Urinary bladder (tissue), 3 donors: ENCODE measurements at regions not wholly inside any gene's neighbourhood (a gene's known extent, or its start where the extent isn't known, plus 50 kb on each side); places are given as distances from the start of the nearest gene placed in this dataset.

ENCODE experiments used
- DNase-seq: peaks from one replicate; pipeline ENCODE4 v3.0.0-alpha.2; 2015; ENCODE audit errors: extremely low spot score
- H3K27ac ChIP-seq: one replicate; pipeline ENCODE4 v1.5.1; 2013; ENCODE audit warnings: low read depth, mild to moderate bottlenecking, moderate library complexity
- H3K36me3 ChIP-seq: one replicate; pipeline ENCODE4 v1.6.1; 2013; ENCODE audit warnings: mild to moderate bottlenecking, moderate library complexity; ENCODE audit not compliant: insufficient read depth
- H3K4me1 ChIP-seq: one replicate; pipeline ENCODE4 v1.6.1; 2013; ENCODE audit warnings: mild to moderate bottlenecking, moderate library complexity; ENCODE audit not compliant: insufficient read depth
- H3K4me3 ChIP-seq: one replicate; pipeline ENCODE4 v1.5.1; 2013; ENCODE audit warnings: low read depth, low read length
- WGBS: extraction: QIAGEN DNeasy Blood & Tissue Kit; methylation state at CpG from one replicate; pipeline ENCODE4 v1.1.7; 2013; 5-methylcytosine and 5-hydroxymethylcytosine counted together
- donor health status: healthy with polysubstance abuse.
- donor health status: healthy.

GRCh38 chr11:95556342-95557163 is 233.0 kb downstream of the FAM76B start:
- H3K4me3 ChIP-seq = no peak overlapping the region
- WGBS = 65% methylated on average over 5 of the region's 5 CpGs
- DNase-seq = peak; percentile 70
- no peaks in the 10 kb centered on the region for H3K36me3 ChIP-seq
- H3K27ac ChIP-seq = no peak overlapping the region
- no peaks in the 10 kb centered on the region for H3K4me1 ChIP-seq

DNA sequence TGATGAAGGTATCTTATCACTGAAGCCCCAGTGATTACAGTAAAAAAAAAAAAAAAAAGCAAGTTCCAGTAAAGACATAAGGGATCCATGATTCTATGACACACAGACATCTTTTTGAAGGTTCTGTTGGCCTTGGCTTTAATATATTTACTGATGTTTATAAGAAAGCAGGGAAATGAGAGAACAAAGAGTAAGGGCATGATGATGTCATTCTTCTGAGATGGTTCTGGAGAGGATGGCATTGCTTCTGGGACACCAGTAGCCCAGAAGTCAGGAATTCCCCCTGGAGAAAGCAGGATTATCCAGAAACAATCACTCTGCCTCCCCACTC is 233.6 kb downstream of the FAM76B start:
- H3K4me3 ChIP-seq = no peak overlapping the region
- H3K27ac ChIP-seq = no peak overlapping the region
- no peak for DNase-seq
- no peaks in the 10 kb centered on the region for H3K4me1 ChIP-seq
- no peaks in the 10 kb centered on the region for H3K36me3 ChIP-seq

DNA sequence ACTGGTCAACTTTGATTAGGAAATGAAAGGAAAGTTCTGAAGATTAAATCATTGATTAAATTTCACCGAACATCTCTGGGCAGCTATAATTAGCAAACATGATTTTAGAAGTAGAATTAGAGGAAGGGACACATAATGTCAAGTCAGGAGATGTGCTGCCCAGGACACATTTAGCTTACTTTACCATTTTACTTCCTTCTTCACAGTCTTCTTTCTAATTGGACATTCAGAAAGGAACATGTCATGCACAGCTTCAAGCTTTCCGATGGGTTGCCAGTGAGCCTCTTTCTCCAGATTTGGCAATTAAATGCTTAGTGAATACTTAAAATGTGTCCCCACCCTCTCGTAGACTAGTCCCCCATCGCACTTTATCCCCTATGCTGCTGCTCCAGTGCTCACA is 234.7 kb downstream of the FAM76B start:
- Histone ChIP-seq H3K4me1 (no peaks in the 10 kb centered on the region), H3K27ac (no peak overlapping the region), H3K4me3 (no peak overlapping the region), H3K36me3 (no peaks in the 10 kb centered on the region)
- 72% methylated on average over 4 of the region's 4 CpGs for WGBS
- no peak for DNase-seq

DNA sequence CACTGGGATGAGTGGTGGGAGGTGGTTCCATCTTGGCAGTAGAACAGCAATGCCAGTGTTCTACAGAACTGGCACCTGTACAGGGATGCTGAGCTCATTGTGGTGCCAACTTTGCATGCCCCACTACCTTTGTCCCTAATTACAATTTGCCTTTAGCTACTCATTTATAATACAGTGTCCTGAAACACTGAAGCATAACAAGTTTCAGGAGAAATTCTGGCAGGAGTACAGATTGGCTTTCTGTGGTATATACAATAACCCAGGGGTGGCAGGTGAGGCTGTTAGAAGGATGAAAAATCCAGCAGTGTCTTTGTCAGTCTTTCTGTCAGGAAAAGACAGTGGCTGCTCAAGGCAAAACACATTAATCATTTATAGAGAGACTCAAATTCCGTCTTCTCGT is 240.3 kb downstream of the FAM76B start:
- DNase-seq = no peak
- Histone ChIP-seq H3K27ac (no peak overlapping the region), H3K36me3 (no peaks in the 10 kb centered on the region), H3K4me1 (no peaks in the 10 kb centered on the region), H3K4me3 (no peak overlapping the region)
- WGBS = 96% methylated on average over 2 of the region's 2 CpGs

DNA sequence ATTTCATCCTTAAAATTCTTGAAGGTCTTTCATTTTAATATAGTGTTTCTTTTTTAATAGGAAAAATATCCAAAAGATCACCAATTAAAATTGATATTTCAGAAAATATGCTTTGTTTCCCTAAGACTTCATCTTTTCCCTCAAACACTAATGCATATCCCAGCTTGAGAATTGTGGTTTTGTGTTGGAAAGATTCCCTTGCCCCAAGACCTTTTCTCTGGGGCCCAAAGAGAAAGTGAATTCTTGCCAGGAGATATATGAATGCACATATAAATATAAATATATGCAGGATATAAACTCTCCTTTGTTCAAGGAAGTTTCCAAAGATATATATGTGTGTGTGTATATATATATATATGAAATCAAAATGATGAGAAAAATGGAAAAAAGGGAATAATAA is 241.2 kb downstream of the FAM76B start:
- Histone ChIP-seq H3K27ac (no peak overlapping the region), H3K36me3 (no peaks in the 10 kb centered on the region), H3K4me3 (no peak overlapping the region), H3K4me1 (no peaks in the 10 kb centered on the region)
- no peak for DNase-seq

- Histone ChIP-seq H3K4me3 (no peak overlapping the region), H3K27ac (no peak overlapping the region), H3K36me3 (no peaks in the 10 kb centered on the region), H3K4me1 (no peaks in the 10 kb centered on the region)
- no peak for DNase-seq
These were observed 241.6 kb downstream of the FAM76B start for GRCh38 chr11:95547976-95548375.

- no peak overlapping the region for H3K4me3 ChIP-seq
- H3K36me3 ChIP-seq = no peaks in the 10 kb centered on the region
- H3K27ac ChIP-seq = no peak overlapping the region
- H3K4me1 ChIP-seq = no peaks in the 10 kb centered on the region
- WGBS = 62% methylated on average over 2 of the region's 2 CpGs
- DNase-seq = no peak
These were observed 242.4 kb downstream of the FAM76B start for GRCh38 chr11:95547186-95547585.

DNA sequence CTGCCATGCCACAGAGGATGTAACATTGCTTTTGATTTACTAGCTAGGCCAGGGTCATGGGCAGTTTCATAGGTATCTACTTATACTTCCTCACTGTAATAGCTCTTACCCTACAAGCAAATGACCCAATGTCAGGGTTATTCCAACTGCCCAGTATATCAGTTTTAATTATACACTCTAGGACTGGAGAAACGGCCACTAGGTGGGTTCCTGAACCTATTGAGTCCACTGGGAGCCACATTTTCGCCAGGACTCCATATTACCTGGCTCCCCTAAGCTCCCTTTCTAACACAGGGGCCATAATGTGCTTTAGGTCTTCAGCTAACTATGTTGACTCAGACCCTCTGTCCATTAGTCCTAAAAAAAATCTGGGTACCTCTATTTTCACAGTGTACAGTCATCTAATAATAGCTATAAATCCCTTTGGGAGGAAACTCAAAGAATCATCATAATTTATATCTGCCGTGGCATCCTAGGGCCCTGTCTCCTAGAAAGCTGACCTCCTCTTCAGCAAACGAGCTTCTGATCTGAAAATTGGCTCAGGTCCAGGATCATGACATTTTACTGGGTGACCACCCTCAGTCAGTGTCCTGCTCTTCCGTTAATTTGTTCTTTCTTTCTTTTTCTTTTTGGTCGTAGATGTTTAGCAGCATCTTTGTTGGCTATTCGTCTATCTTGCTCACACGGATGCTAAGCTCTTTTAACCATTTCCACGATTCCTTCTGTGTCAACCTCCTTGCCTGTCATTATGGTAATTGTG is 244.3 kb downstream of the FAM76B start:
- no peaks in the 10 kb centered on the region for H3K36me3 ChIP-seq
- H3K4me3 ChIP-seq = no peak overlapping the region
- whole genome bisulfite sequencing = 74% methylated on average over 9 of the region's 9 CpGs
- H3K4me1 ChIP-seq = no peaks in the 10 kb centered on the region
- no peak overlapping the region for H3K27ac ChIP-seq
- no peak for DNase-seq

DNA sequence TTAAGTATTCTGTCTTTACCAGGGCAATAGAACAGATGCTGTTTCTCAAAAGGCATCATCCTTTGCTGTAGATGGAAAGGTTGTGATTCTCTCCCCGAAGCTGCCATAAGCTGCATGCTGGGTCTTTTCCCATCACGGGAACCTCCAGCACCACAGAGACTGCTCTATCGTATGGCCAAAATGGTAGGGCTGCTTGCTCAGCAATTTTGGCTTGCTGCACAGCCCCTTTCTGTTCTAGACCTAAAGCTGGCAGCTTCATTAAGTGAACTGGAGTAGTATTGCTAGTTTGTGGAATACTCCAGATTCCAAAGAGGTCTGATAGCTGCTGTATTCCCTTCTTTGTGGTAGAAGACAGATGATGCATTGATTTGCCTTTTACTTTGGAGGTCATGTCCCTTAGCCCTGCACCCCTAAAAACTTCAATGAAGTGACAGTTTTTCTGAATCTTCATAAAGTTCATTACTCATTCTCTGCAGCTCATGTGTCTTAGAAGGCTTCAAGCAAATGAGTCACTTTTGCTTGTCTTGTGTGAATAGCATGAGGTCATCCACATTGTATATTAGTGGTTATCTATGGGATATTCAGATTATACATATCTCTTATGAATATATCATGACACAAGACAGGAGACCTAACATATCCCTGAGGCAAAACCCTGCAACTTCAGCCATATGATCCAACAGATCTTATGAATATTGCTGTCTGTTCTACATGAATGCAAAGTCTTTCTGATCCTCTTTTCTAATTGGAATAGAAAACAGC is 245.3 kb downstream of the FAM76B start:
- no peaks in the 10 kb centered on the region for H3K36me3 ChIP-seq
- no peak for DNase-seq
- 86% methylated on average over 3 of the region's 3 CpGs for WGBS

GRCh38 chr11:95542868-95543551 is 246.6 kb downstream of the FAM76B start:
- no peak overlapping the region for H3K27ac ChIP-seq
- no peak for DNase-seq
- H3K4me1 ChIP-seq = no peaks in the 10 kb centered on the region
- H3K4me3 ChIP-seq = no peak overlapping the region
- WGBS = over 99% methylated on average over 2 of the region's 2 CpGs
- H3K36me3 ChIP-seq = no peaks in the 10 kb centered on the region

More for the DNA sequence above, 245.3 kb downstream of the FAM76B start:
- Histone ChIP-seq H3K27ac (no peak overlapping the region), H3K4me1 (no peaks in the 10 kb centered on the region), H3K4me3 (no peak overlapping the region)

- H3K27ac ChIP-seq = no peak overlapping the region
- 89% methylated on average over 4 of the region's 4 CpGs for WGBS
- H3K4me3 ChIP-seq = no peak overlapping the region
- DNase-seq = no peak
- no peaks in the 10 kb centered on the region for H3K4me1 ChIP-seq
- no peaks in the 10 kb centered on the region for H3K36me3 ChIP-seq
These were observed 247.9 kb downstream of the FAM76B start for GRCh38 chr11:95541715-95542114.

DNA sequence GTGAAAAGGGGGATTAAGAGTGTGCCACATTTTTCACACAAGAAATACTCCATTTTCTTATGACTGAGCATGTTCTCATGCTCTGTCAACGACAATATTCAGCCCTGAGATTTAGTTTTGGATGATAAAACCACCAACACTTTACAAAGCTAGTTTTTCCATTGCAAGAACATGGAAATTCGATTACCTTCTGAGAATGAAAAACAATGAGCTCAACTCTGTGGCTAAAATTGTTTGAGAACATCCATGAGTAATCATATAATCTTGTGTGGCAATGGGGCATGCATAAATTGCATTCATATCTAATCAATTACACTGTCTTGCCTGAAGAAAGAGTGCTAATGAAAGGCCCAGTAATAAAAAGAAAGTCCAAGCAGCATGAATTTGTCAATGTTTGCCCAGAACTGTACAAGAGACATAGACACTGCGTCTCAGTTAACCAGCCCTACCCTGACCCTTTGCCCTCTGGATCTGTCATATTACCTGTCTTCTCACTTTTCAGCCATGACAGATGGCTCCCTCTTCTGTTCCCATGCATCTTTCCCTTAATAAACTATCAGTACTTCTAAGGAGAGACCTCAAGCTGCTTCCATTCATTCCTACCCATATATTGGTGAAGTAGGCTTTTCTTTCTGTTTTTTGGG is 253.4 kb downstream of the FAM76B start:
- 86% methylated on average over 3 of the region's 3 CpGs for WGBS
- H3K27ac ChIP-seq = no peak overlapping the region
- no peak overlapping the region for H3K4me3 ChIP-seq
- no peak for DNase-seq
- no peaks in the 10 kb centered on the region for H3K36me3 ChIP-seq
- no peaks in the 10 kb centered on the region for H3K4me1 ChIP-seq

DNA sequence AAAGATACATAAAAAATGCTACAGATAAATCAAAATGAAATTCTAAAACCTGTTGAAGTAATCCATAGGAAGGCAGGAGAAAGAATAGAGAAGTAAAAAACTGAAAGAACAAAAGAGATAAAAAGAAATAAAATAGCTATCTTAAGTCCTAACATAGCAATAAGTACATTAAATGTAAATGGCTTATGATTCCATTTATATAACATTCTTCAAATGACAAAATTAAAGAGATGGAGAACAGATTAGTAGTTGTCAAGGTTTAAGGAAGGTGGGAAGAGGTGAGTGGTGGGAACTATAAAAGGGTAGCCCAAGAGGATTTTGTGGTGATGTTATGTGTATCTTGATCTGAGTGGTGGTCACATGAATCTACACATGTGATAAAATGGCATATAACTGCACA is 254.8 kb downstream of the FAM76B start:
- Histone ChIP-seq H3K27ac (no peak overlapping the region), H3K4me1 (no peaks in the 10 kb centered on the region), H3K4me3 (no peak overlapping the region), H3K36me3 (no peaks in the 10 kb centered on the region)
- no peak for DNase-seq
